GM21447 (cell line): ENCODE measurements at regions not wholly inside any gene's neighbourhood (a gene's known extent, or its start where the extent isn't known, plus 50 kb on each side); places are given as distances from the start of the nearest gene placed in this dataset.
A peak's percentile ranks its signal among the peaks of the same experiment; 100 is the strongest.
"Not testable (repeated sequence)": the region's sequence is repeated elsewhere in the genome, so short reads cannot be mapped to it uniquely, and the experiment has no call there.

Source experiments
- ATAC-seq: cut with Tn5 transposase; IDR thresholded peaks from one replicate; pipeline ENCODE4 v1.9.1; 2021; ENCODE audit not compliant: unreplicated experiment

GRCh38 chr1:182331387-182331786, 60.2 kb downstream of the GLUL start:
- ATAC-seq = no peak

GRCh38 chr1:182330303-182330702, 61.3 kb downstream of the GLUL start:
- ATAC-seq = no peak

GRCh38 chr1:182329471-182329870, 62.1 kb downstream of the GLUL start:
- no peak for ATAC-seq

- no peak for ATAC-seq
Measured at GRCh38 chr1:182328591-182328990, 63.0 kb downstream of the GLUL start.

- ATAC-seq = no peak
Measured at GRCh38 chr1:182325339-182325738, 66.3 kb downstream of the GLUL start.

GRCh38 chr1:182321532-182321931, 70.1 kb downstream of the GLUL start:
- ATAC-seq = not testable (repeated sequence)

GRCh38 chr1:182317611-182318161, 73.9 kb downstream of the GLUL start:
- no peak for ATAC-seq

GRCh38 chr1:182316454-182316853, 75.1 kb downstream of the GLUL start:
- not testable (repeated sequence) for ATAC-seq

GRCh38 chr1:182315167-182315556, 76.4 kb downstream of the GLUL start:
- no peak for ATAC-seq

- no peak for ATAC-seq
Measured at GRCh38 chr1:182309631-182310351, 81.8 kb downstream of the GLUL start.

- no peak for ATAC-seq
Measured at GRCh38 chr1:182308826-182309225, 82.8 kb downstream of the GLUL start.

GRCh38 chr1:182307486-182307885, 84.1 kb downstream of the GLUL start:
- not testable (repeated sequence) for ATAC-seq

GRCh38 chr1:182305861-182306260, 85.7 kb downstream of the GLUL start:
- ATAC-seq = no peak

- ATAC-seq = no peak
Measured at GRCh38 chr1:182304627-182305026, 87.0 kb downstream of the GLUL start.

GRCh38 chr1:182304218-182304617, 87.4 kb downstream of the GLUL start:
- ATAC-seq = no peak

GRCh38 chr1:182303778-182304177, 87.8 kb downstream of the GLUL start:
- peak; percentile 84 for ATAC-seq

GRCh38 chr1:182301467-182302198, 90.0 kb downstream of the GLUL start:
- ATAC-seq = no peak

- no peak for ATAC-seq
Measured at GRCh38 chr1:182301026-182301436, 90.6 kb downstream of the GLUL start.

GRCh38 chr1:182299728-182300616, 91.6 kb downstream of the GLUL start:
- ATAC-seq = no peak

GRCh38 chr1:182299054-182299727, 92.4 kb downstream of the GLUL start:
- not testable (repeated sequence) for ATAC-seq

- no peak for ATAC-seq
Measured at GRCh38 chr1:182297335-182297734, 94.3 kb downstream of the GLUL start.
